Spinal cord (tissue), 9 donors: ENCODE measurements at regions not wholly inside any gene's neighbourhood (a gene's known extent, or its start where the extent isn't known, plus 50 kb on each side); places are given as distances from the start of the nearest gene placed in this dataset.
A peak's percentile ranks its signal among the peaks of the same experiment; 100 is the strongest.

Experiments
- DNase-seq, 6 donors: peaks; one replicate each; pipeline versions ENCODE4 v3.0.0 to v3.0.0-alpha.2; 2013 to 2015; ENCODE audit warnings: low spot score in 6 of 6, low read depth in 4 of 6
- H3K27ac ChIP-seq: one replicate; pipeline ENCODE4 v1.5.1; 2013; ENCODE audit warnings: low read depth, low read length, control low read depth
- H3K27me3 ChIP-seq: one replicate; pipeline ENCODE4 v1.6.1; 2013; ENCODE audit warnings: low read length; ENCODE audit not compliant: control insufficient read depth, insufficient read depth
- H3K36me3 ChIP-seq: one replicate; pipeline ENCODE4 v1.6.1; 2013; ENCODE audit warnings: low read length; ENCODE audit not compliant: control insufficient read depth, insufficient read depth
- H3K4me1 ChIP-seq: one replicate; pipeline ENCODE4 v1.6.1; 2013; ENCODE audit warnings: low read length; ENCODE audit not compliant: control insufficient read depth, insufficient read depth
- H3K4me3 ChIP-seq: one replicate; pipeline ENCODE4 v1.5.1; 2013; ENCODE audit warnings: low read depth, low read length, control low read depth
- H3K9me3 ChIP-seq: one replicate; pipeline ENCODE4 v1.6.1; 2013; ENCODE audit warnings: low read length; ENCODE audit not compliant: control insufficient read depth, insufficient read depth
- WGBS: methylation state at CpG from one replicate; pipeline ENCODE4 v1.1.5; 2013; ENCODE audit warnings: missing lambda C conversion rate; ENCODE audit not compliant: insufficient coverage; 5-methylcytosine and 5-hydroxymethylcytosine counted together
- donor health status: healthy.

DNA sequence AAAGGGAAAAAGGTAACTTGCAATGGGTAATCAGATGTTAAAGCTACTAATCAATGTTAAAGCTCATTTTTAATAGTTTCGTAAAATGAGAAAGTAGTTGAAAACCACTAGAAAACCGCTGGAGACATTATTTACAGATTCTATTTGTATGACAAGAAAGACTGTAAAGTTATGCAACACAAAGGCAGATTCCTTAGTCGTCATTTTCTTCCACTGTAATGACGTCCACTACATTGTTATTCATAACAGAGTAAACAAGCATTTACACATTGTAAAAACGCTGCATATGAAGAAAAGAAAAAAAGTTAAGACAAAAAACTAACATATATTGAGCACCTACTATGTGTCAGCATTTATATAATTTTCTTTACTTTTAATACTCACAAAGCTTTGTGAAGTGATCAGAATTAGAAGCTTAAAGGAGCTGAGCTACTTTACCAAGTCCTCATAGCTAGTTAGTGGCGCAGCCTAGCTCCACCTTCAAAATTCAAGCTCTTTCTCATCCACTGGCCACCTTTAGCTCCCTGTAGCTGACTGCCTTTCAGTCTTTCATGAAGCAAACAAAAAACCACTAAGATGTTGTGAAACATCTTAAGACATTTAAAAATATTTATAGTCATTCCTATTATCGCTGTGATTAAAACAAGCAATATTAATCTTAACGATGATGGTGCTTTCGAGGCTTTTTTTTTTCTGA lies 100.1 kb upstream of the CDIN1 start:
- Histone ChIP-seq H3K36me3 (no peaks in the 10 kb centered on the region), H3K27me3 (no peaks in the 10 kb centered on the region), H3K4me1 (no peaks in the 10 kb centered on the region), H3K27ac (no peak overlapping the region), H3K4me3 (no peak overlapping the region), H3K9me3 (no peaks in the 10 kb centered on the region)
- no peak for DNase-seq
- WGBS, result 80% methylated on average over 2 of the region's 9 CpGs

GRCh38 chr15:36481156-36481555 lies 98.3 kb upstream of the CDIN1 start:
- no CpG with 5 or more reads among the region's 1 CpG for WGBS

DNA sequence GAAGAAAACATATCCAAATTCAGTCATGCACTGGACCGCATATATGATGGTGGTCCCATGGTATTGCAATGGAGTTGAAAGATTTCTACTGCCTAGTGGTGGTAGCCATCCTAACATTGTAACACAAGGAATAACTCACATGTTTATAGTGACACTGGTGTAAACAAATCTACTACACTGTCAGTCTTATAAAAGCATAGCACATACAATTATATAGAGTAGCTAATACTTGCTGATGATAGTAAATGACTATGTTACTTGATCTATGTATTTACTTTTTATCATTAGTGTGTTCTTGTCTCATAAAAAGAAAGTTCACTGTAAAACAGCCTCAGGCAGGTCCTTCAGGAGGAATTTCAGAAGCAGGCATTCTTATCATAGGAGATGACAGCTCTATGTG lies 96.0 kb upstream of the CDIN1 start:
- Histone ChIP-seq H3K4me3 (no peak overlapping the region), H3K27me3 (no peaks in the 10 kb centered on the region), H3K9me3 (no peaks in the 10 kb centered on the region), H3K36me3 (no peaks in the 10 kb centered on the region), H3K4me1 (no peaks in the 10 kb centered on the region), H3K27ac (no peak overlapping the region)
- DNase-seq, result no peak
- no CpG with 5 or more reads among the region's 1 CpG for WGBS

More at GRCh38 chr15:36481156-36481555, 98.3 kb upstream of the CDIN1 start:
- no peaks in the 10 kb centered on the region for H3K36me3 ChIP-seq
- H3K27me3 ChIP-seq, result no peaks in the 10 kb centered on the region
- H3K27ac ChIP-seq, result no peak overlapping the region
- H3K4me3 ChIP-seq, result no peak overlapping the region
- no peaks in the 10 kb centered on the region for H3K4me1 ChIP-seq
- H3K9me3 ChIP-seq, result no peaks in the 10 kb centered on the region
- DNase-seq, result no peak

DNA sequence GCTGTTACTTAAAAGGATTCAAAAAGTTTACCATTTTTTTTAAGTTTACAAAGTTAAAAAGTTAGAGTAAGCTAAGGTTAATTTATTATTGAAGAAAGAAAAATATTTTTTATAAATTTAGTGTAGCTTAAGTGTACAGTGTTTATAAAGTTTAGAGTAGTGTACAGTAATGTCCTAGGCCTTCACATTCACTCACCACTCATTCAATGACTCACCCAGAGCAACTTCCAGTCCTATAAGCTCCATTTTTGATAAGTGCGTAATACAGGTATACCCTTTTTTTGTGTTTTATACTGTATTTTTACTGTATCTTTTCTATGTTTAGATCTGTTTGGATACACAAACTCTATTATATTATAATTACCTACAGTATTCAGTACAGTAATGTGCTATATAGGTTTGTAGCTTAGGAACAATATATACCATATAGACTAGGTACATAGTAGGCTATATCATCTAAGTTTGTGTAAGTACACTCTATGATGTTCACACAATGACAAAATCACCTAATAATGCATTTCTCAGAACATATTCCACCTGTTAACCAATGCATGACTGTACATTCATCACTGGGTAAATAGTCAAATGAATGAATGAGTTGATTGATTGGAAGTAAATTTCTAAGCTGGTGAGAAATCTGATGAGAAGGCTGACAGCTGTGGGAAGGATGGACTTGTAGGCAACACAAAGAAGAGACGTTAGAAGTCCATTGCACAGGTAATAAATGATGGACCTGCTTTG lies 95.2 kb upstream of the CDIN1 start:
- no peaks in the 10 kb centered on the region for H3K4me1 ChIP-seq
- H3K36me3 ChIP-seq, result no peaks in the 10 kb centered on the region
- H3K4me3 ChIP-seq, result no peak overlapping the region
- DNase-seq, result no peak
- H3K27ac ChIP-seq, result no peak overlapping the region
- no peaks in the 10 kb centered on the region for H3K9me3 ChIP-seq
- H3K27me3 ChIP-seq, result no peaks in the 10 kb centered on the region
- 40% methylated on average over 1 of the region's 2 CpGs for WGBS

DNA sequence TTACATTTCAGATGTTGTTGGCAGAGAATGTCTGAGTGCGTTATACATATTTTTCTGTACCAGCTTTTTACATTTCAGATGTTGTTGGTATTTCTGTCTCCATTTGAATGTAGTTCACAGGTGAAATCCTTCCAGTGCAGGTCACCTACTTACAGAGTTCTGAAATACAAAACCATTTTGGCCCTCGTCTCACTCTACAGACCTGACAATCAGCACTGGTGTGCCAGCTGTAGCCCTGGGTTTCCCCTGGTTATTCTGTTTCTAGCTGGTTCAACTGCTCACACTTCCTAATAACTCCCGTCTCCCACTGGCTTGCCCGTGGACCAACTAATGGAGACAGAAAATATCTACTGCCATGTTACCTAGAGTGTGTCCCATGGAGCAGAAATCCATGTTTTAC lies 87.5 kb upstream of the CDIN1 start:
- 100% methylated on average over 1 of the region's 4 CpGs for WGBS

DNA sequence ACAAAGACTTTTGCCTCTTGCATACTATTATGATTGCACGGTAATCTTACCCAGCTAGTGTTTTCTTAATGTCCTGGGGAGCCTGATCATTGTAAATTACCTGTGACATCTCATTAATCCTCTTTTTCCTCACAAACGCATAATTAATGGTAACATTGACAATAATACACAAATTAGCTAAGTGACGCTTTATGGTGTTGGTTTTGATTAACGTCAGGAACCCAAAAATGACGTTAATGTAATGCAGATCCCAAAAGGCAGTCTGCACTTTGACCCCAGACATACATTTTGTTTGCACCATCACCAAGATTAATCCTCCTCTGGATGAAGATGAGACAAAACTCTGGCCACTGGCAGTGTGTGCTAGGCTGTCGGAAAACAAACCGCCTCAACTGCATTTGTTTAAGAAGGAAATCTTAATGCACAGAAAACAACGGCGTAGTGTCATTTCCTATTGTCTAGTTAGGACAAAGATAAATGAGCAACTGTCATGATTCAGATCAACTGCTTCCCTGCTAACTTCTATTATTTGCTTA lies 83.9 kb upstream of the CDIN1 start:
- no CpG with 5 or more reads among the region's 9 CpGs for WGBS
- Histone ChIP-seq H3K27me3 (peaks cover 2% of the 10 kb centered on the region), H3K27ac (no peak overlapping the region), H3K36me3 (no peaks in the 10 kb centered on the region), H3K4me1 (no peaks in the 10 kb centered on the region), H3K9me3 (no peaks in the 10 kb centered on the region), H3K4me3 (no peak overlapping the region)
- DNase-seq, result peak in 1 of 6 donors; percentile 13

More for the DNA sequence above, 87.5 kb upstream of the CDIN1 start:
- DNase-seq, result no peak
- H3K27me3 ChIP-seq, result peaks cover 2% of the 10 kb centered on the region
- no peaks in the 10 kb centered on the region for H3K4me1 ChIP-seq
- H3K27ac ChIP-seq, result no peak overlapping the region
- no peak overlapping the region for H3K4me3 ChIP-seq
- H3K36me3 ChIP-seq, result no peaks in the 10 kb centered on the region
- H3K9me3 ChIP-seq, result no peaks in the 10 kb centered on the region

- no peak overlapping the region for H3K27ac ChIP-seq
- H3K27me3 ChIP-seq, result peaks cover 4% of the 10 kb centered on the region
- WGBS, result 80% methylated on average over 2 of the region's 4 CpGs
- no peaks in the 10 kb centered on the region for H3K36me3 ChIP-seq
- H3K4me3 ChIP-seq, result no peak overlapping the region
- no peaks in the 10 kb centered on the region for H3K4me1 ChIP-seq
- no peaks in the 10 kb centered on the region for H3K9me3 ChIP-seq
- DNase-seq, result peak in 1 of 6 donors; percentile 47
Measured at GRCh38 chr15:36497901-36498300, 81.5 kb upstream of the CDIN1 start.

DNA sequence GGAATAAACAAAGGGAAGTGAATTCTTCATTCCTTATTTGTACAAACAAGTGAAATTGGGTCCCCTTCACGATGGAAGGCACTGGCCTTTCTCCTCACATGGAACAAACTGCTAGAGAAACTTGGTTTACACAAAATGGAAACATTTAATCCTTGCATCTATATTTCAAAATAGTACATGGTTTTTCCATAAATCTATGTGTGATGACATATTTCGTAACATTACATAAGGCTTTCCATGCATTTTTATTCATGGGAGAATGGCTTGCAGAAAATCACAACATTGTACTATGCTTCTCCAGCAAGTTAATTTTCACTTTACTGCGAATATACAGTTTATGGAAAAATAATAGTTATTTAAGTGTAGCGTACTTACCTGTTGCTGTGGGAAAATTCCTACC lies 81.0 kb upstream of the CDIN1 start:
- no peak overlapping the region for H3K27ac ChIP-seq
- no peaks in the 10 kb centered on the region for H3K4me1 ChIP-seq
- no peaks in the 10 kb centered on the region for H3K36me3 ChIP-seq
- no peaks in the 10 kb centered on the region for H3K9me3 ChIP-seq
- peaks cover 4% of the 10 kb centered on the region for H3K27me3 ChIP-seq
- H3K4me3 ChIP-seq, result no peak overlapping the region
- peak in 1 of 6 donors; percentile 21 for DNase-seq
- WGBS, result no CpG with 5 or more reads among the region's 4 CpGs

- H3K9me3 ChIP-seq, result no peaks in the 10 kb centered on the region
- no peaks in the 10 kb centered on the region for H3K36me3 ChIP-seq
- WGBS, result no CpG with 5 or more reads among the region's 2 CpGs
- no peaks in the 10 kb centered on the region for H3K4me1 ChIP-seq
- peaks cover 4% of the 10 kb centered on the region for H3K27me3 ChIP-seq
- peak in 1 of 6 donors; percentile 28 for DNase-seq
- no peak overlapping the region for H3K27ac ChIP-seq
- no peak overlapping the region for H3K4me3 ChIP-seq
Measured at GRCh38 chr15:36498916-36499315, 80.5 kb upstream of the CDIN1 start.
